ENCODE measurements at regions not wholly inside any gene's neighbourhood (a gene's known extent, or its start where the extent isn't known, plus 50 kb on each side); places are given as distances from the start of the nearest gene placed in this dataset.
A peak's percentile ranks its signal among the peaks of the same experiment; 100 is the strongest.
"Not testable (repeated sequence)": the region's sequence is repeated elsewhere in the genome, so short reads cannot be mapped to it uniquely, and the experiment has no call there.

- not testable (repeated sequence) for DNase-seq (ENCODE audit: low read depth)
These were observed 78.3 kb upstream of the EED start for GRCh38 chr11:86166287-86166686.

- no peak for DNase-seq (ENCODE audit: low read depth)
These were observed 80.4 kb upstream of the EED start for GRCh38 chr11:86164106-86164505.

- peak; percentile 54 for DNase-seq (ENCODE audit: low read depth)
These were observed 81.2 kb upstream of the EED start for GRCh38 chr11:86163221-86163876.

- DNase-seq (ENCODE audit: low read depth): peak; percentile 79
These were observed 82.3 kb upstream of the EED start for GRCh38 chr11:86162239-86162638.

GRCh38 chr11:86161837-86162236, 82.7 kb upstream of the EED start:
- DNase-seq (ENCODE audit: low read depth): no peak

GRCh38 chr11:86161336-86161735, 83.2 kb upstream of the EED start:
- DNase-seq (ENCODE audit: low read depth): no peak

- no peak for DNase-seq (ENCODE audit: low read depth)
These were observed 83.9 kb upstream of the EED start for GRCh38 chr11:86160541-86161149.

GRCh38 chr11:86159581-86159891, 85.0 kb upstream of the EED start:
- DNase-seq (ENCODE audit: low read depth): no peak

- DNase-seq (ENCODE audit: low read depth): no peak
These were observed 85.6 kb upstream of the EED start for GRCh38 chr11:86158704-86159580.

- DNase-seq (ENCODE audit: low read depth): no peak
These were observed 86.7 kb upstream of the EED start for GRCh38 chr11:86157797-86158378.

GRCh38 chr11:86156397-86156955, 87.6 kb upstream of the PICALM start:
- no peak for DNase-seq (ENCODE audit: low read depth)

- no peak for DNase-seq (ENCODE audit: low read depth)
These were observed 86.4 kb upstream of the PICALM start for GRCh38 chr11:86155200-86155844.

- no peak for DNase-seq (ENCODE audit: low read depth)
These were observed 84.6 kb upstream of the PICALM start for GRCh38 chr11:86153439-86153838.

GRCh38 chr11:86152901-86153300, 84.0 kb upstream of the PICALM start:
- no peak for DNase-seq (ENCODE audit: low read depth)

- no peak for DNase-seq (ENCODE audit: low read depth)
These were observed 83.3 kb upstream of the PICALM start for GRCh38 chr11:86152006-86152862.

- DNase-seq (ENCODE audit: low read depth): no peak
These were observed 82.5 kb upstream of the PICALM start for GRCh38 chr11:86151174-86152005.

GRCh38 chr11:86150847-86151173, 81.9 kb upstream of the PICALM start:
- DNase-seq (ENCODE audit: low read depth): no peak

GRCh38 chr11:86149792-86150191, 80.9 kb upstream of the PICALM start:
- no peak for DNase-seq (ENCODE audit: low read depth)

- DNase-seq (ENCODE audit: low read depth): no peak
These were observed 79.5 kb upstream of the PICALM start for GRCh38 chr11:86148345-86148747.

GRCh38 chr11:86147004-86147403, 78.1 kb upstream of the PICALM start:
- DNase-seq (ENCODE audit: low read depth): no peak

All from stromal cell of bone marrow (primary cell).